ENCODE measurements at regions not wholly inside any gene's neighbourhood (a gene's known extent, or its start where the extent isn't known, plus 50 kb on each side); places are given as distances from the start of the nearest gene placed in this dataset.

- 76% methylated on average over 6 of the region's 11 CpGs for whole genome bisulfite sequencing (ENCODE audit: insufficient coverage)
- H3K4me3 Mint-ChIP-seq: no peak overlapping the region
- H4K20me1 ChIP-seq (ENCODE audit: control insufficient read depth, insufficient read depth, low read length, poor library complexity, severe bottlenecking): no peaks in the 10 kb centered on the region
- no peaks in the 10 kb centered on the region for H3K36me3 ChIP-seq (replicated peaks in 1 of 2; ENCODE audit: control extremely low read depth in 1 of 2, control insufficient read depth in 1 of 2, extremely low read depth in 1 of 2, insufficient read depth in 2 of 2, low read length in 1 of 2)
- ChIA-PET CTCF (no interaction called here), POLR2A (no interaction called here)
- no peak overlapping the region for H3K27ac Mint-ChIP-seq
- no peaks in the 10 kb centered on the region for H3K9me3 Mint-ChIP-seq (ENCODE audit: insufficient read depth)
- no peak overlapping the region for H2AFZ ChIP-seq (ENCODE audit: insufficient read depth, low read depth, low read length, poor library complexity, severe bottlenecking)
- no peak for ATAC-seq (ENCODE audit: low read depth)
- H3K79me2 ChIP-seq (ENCODE audit: control insufficient read depth, insufficient read depth, low read length): no peaks in the 10 kb centered on the region
- H3K27me3 ChIP-seq (replicated peaks in 1 of 4; ENCODE audit: control extremely low read depth in 1 of 4, control insufficient read depth in 3 of 4, insufficient read depth in 4 of 4, low read length in 3 of 4): no peaks in the 10 kb centered on the region
- no peaks in the 10 kb centered on the region for H3K4me1 Mint-ChIP-seq
- no peaks in the 10 kb centered on the region for H3K4me1 ChIP-seq (ENCODE audit: control insufficient read depth in 2 of 2, insufficient read depth in 2 of 2, low read length in 2 of 2)
- no peak for TF ChIP-seq EZH2 (IDR thresholded peaks at IDR 0.05; ENCODE audit: borderline replicate concordance, insufficient read depth, low read depth, low read length, poor library complexity, severe bottlenecking)
- TF ChIP-seq, protein P1, sequence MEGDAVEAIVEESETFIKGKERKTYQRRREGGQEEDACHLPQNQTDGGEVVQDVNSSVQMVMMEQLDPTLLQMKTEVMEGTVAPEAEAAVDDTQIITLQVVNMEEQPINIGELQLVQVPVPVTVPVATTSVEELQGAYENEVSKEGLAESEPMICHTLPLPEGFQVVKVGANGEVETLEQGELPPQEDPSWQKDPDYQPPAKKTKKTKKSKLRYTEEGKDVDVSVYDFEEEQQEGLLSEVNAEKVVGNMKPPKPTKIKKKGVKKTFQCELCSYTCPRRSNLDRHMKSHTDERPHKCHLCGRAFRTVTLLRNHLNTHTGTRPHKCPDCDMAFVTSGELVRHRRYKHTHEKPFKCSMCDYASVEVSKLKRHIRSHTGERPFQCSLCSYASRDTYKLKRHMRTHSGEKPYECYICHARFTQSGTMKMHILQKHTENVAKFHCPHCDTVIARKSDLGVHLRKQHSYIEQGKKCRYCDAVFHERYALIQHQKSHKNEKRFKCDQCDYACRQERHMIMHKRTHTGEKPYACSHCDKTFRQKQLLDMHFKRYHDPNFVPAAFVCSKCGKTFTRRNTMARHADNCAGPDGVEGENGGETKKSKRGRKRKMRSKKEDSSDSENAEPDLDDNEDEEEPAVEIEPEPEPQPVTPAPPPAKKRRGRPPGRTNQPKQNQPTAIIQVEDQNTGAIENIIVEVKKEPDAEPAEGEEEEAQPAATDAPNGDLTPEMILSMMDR (IDR thresholded peaks at IDR 0.05): no peak
- H3K27ac ChIP-seq (ENCODE audit: low read length in 2 of 2): no peak overlapping the region
- intact Hi-C loops (cut with micrococcal nuclease): no loop called here
- H3K4me3 ChIP-seq (ENCODE audit: control extremely low read depth in 1 of 5, extremely low read depth in 1 of 5, insufficient read depth in 1 of 5, low read depth in 2 of 5, low read length in 4 of 5): no peak overlapping the region
- H3K4me2 ChIP-seq (replicated peaks; ENCODE audit: low read depth, low read length, poor library complexity, severe bottlenecking): no peak overlapping the region
- no peak overlapping the region for H3K9ac ChIP-seq (ENCODE audit: low read length)
- no peaks in the 10 kb centered on the region for H3K9me3 ChIP-seq (ENCODE audit: control extremely low read depth in 1 of 3, control insufficient read depth in 2 of 3, insufficient read depth in 1 of 3, low read length in 2 of 3)
- no peaks in the 10 kb centered on the region for H3K27me3 Mint-ChIP-seq
- DNase-seq: no peak
Measured at GRCh38 chr9:74284581-74285450, 212.3 kb upstream of the RORB start.

- no peak for TF ChIP-seq EZH2 (IDR thresholded peaks at IDR 0.05; ENCODE audit: borderline replicate concordance, insufficient read depth, low read depth, low read length, poor library complexity, severe bottlenecking)
- TF ChIP-seq, protein P1 (IDR thresholded peaks at IDR 0.05): no peak
- Histone ChIP-seq H3K9ac (ENCODE audit: low read length) (no peak overlapping the region), H3K79me2 (ENCODE audit: control insufficient read depth, insufficient read depth, low read length) (no peaks in the 10 kb centered on the region), H3K27ac (ENCODE audit: low read length in 2 of 2) (no peak overlapping the region), H3K4me2 (replicated peaks; ENCODE audit: low read depth, low read length, poor library complexity, severe bottlenecking) (no peak overlapping the region), H3K4me3 (ENCODE audit: control extremely low read depth in 1 of 5, extremely low read depth in 1 of 5, insufficient read depth in 1 of 5, low read depth in 2 of 5, low read length in 4 of 5) (no peak overlapping the region), H3K27me3 (replicated peaks in 1 of 4; ENCODE audit: control extremely low read depth in 1 of 4, control insufficient read depth in 3 of 4, insufficient read depth in 4 of 4, low read length in 3 of 4) (no peaks in the 10 kb centered on the region), H3K4me1 (ENCODE audit: control insufficient read depth in 2 of 2, insufficient read depth in 2 of 2, low read length in 2 of 2) (no peaks in the 10 kb centered on the region), H4K20me1 (ENCODE audit: control insufficient read depth, insufficient read depth, low read length, poor library complexity, severe bottlenecking) (no peaks in the 10 kb centered on the region), H3K9me3 (ENCODE audit: control extremely low read depth in 1 of 3, control insufficient read depth in 2 of 3, insufficient read depth in 1 of 3, low read length in 2 of 3) (no peaks in the 10 kb centered on the region), H2AFZ (ENCODE audit: insufficient read depth, low read depth, low read length, poor library complexity, severe bottlenecking) (no peak overlapping the region), H3K36me3 (replicated peaks in 1 of 2; ENCODE audit: control extremely low read depth in 1 of 2, control insufficient read depth in 1 of 2, extremely low read depth in 1 of 2, insufficient read depth in 2 of 2, low read length in 1 of 2) (no peaks in the 10 kb centered on the region)
- DNase-seq: no peak
- ChIA-PET CTCF (no interaction called here), POLR2A (no interaction called here)
- ATAC-seq (ENCODE audit: low read depth): no peak
- H3K9me3 Mint-ChIP-seq (ENCODE audit: insufficient read depth): no peaks in the 10 kb centered on the region
- WGBS (ENCODE audit: insufficient coverage): 100% methylated on average over 1 of the region's 2 CpGs
- H3K4me1 Mint-ChIP-seq: no peaks in the 10 kb centered on the region
- no peak overlapping the region for H3K27ac Mint-ChIP-seq
- no peaks in the 10 kb centered on the region for H3K27me3 Mint-ChIP-seq
- no peak overlapping the region for H3K4me3 Mint-ChIP-seq
- intact Hi-C loops (cut with micrococcal nuclease): no loop called here
Measured at GRCh38 chr9:74293479-74293878, 203.7 kb upstream of the RORB start.
